HG03095 (cell line): ENCODE measurements at regions not wholly inside any gene's neighbourhood (a gene's known extent, or its start where the extent isn't known, plus 50 kb on each side); places are given as distances from the start of the nearest gene placed in this dataset.

Experiments used
- ATAC-seq: cut with Tn5 transposase; IDR thresholded peaks from one replicate; pipeline ENCODE4 v1.9.1; 2021; ENCODE audit warnings: moderate library complexity; ENCODE audit not compliant: unreplicated experiment

DNA sequence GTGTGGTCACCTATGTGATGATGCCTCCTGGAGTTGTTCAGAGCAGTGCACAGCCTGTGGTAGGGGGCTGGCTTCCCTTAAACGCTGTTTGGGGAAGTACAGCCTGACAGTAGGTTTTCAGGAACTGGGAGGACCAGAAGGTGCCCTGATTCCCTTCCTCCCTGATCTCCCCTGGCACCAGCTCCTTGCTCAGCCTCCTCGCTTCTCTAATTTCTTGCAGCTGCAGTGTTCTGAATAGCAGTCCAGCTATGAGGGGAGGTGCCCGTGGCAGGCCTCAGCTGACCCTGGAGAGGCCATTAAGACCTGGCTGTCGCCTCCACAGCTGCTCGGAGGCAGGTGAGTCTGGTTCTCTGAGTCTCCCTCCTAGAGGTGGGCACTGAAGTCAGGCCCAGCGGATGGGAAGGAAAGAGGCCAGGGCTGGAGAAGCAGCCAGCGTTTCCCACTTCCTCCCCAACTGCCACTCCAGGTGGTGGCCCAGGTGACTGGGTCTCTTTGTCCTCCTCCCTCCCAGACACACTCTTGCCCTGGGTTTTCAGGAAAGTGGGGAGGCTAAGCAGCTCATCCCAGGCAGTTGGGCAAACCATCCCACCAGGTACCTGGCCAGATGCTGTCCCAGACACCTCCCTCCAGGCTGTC, 52.0 kb upstream of the RPL11 start:
- ATAC-seq = no peak

DNA sequence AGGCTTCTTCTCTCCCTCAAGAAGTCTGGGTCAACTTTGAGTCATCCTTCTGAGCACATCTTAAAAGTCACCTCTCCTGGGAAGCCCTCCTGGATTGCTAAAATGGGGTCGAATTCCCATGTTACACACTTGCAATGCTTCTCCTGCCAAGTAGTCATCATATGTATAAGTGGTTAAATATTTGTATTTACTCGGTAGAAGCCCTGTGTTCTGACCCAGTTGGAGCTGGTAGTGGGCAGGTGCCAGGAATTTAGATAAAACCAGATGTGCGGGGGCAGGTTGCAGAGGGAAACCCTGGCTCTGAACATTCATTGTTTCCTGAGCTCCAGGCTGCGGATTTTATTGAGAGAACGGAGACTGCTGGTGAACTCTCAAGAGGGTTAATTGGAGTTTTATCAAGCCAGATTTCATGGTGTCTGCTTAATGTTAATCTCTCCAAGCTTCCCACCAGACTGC, 52.8 kb upstream of the RPL11 start:
- ATAC-seq = no peak

DNA sequence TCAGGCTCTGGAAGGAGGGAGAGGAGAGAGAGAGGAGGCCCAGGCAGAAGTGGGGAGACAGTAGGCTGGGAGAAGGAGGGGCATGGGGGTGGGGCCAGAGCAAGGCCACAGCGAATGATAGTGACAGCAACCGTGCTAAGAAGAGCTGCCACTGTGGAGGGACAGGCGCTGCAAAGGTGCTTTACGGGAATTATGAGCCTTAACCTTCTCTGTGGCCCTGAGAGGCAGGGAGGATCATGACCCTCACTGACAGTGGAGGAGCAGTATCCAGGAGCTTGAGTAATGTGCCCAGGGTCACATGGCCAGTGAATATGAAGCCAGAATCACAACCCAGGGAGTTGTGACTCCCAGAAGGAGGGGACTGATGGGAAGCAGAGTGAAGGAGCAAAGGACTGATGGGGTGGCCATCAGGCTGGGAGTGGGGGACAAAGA, 53.4 kb upstream of the RPL11 start:
- no peak for ATAC-seq

DNA sequence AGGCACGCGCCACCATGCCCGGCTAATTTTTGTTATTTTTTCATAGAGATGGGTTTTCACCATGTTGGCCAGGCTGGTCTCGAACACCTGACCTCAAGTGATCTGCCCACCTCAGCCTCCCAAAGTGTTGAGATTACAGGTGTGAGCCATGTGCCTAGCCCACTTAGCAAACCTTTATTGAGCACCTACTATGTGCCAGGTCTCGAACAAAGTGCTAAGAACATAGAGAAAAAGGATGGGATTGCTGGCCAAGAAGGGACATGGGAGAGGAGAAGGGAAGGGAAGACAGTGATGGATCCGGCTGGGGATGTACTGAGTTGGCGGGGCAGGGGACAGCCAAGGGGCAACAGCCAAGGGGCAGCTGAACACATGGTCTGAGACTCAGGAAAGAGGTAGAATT, 55.6 kb upstream of the RPL11 start:
- ATAC-seq = no peak

DNA sequence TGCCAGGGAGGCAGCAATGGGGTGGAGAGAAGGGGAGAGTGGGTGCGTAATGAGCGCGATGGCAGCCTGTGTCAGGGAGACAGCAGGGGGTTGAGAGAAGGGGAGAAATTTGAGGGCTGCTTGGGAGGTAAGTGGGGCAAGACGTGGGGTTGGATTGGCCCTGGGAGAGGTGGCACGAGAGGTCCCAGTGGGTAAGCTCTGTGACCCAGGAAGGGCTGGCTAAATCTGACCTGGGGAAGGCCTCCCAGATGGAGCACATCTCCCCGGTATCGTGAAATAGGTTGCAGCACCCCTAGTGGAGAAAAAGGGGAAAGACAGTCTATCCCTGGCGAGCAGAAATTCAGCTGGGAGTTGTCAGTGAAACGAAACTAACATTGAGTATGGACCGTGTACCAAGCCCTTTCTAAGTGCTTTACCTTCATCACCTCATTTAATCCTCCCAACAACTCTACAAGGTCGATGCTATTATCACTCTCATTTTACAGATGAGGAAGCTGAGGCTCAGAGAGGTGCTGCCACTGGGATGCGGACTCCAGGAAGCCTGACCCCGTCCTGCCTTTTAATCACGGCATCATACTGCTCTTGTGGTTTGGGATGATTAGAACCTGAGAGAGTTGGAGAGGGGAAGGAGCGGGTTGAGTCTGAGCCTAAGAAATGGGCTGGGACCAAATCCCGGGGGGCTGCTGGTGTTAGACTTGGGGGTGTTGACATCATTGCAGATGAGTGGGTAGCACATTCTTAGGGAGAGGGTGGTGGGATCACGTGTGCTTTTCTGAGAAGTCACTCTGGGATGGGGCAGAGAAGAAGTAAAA, 56.6 kb upstream of the RPL11 start:
- ATAC-seq = no peak

DNA sequence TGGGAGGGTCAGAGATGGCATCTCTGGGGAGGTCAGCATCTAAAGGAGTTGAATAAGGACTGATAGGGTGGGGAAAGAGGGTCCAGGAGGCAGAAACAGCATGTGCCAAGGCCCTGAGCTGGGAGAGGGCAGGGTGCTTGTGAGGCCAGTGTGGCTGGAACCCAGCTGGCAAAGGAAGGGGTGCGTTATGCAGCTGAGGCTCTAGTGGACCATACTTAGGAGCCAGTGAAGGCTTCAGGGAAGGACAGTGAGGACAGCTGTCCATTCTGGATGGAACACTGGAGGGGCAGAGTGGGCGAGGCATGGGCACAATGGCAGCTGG, 57.1 kb upstream of the RPL11 start:
- no peak for ATAC-seq

DNA sequence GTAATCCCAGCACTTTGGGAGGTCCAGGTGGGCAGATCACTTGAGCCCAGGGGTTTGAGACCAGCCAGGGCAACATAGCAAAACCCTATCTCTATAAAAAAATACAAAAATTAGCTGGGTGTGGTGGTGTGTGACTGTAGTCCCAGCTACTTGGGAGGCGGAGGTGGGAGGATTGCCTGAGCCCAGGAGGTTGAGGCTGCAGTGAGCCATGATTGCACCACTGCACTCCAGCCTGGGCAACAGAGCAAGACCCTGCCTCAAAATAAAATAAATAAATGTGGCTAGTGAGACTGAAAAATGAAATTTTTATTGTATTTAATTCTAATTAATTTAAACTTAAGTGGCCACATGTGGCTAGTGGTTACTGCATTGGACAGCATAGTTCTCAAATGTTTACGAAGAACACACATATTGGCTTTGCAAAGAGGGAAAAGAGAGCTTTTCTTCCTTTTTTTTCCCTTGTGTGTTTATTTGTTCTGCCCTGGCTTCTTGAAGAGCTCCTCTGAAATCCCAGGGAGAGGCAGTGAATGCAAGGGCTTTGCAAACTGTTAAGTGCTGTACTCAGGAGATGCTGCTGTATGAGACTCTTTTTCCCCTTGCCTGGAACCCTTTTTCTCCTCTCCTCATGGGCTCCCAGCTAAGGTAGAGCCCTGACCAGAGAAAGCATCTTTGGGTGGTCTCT, 59.0 kb upstream of the RPL11 start:
- no peak for ATAC-seq

DNA sequence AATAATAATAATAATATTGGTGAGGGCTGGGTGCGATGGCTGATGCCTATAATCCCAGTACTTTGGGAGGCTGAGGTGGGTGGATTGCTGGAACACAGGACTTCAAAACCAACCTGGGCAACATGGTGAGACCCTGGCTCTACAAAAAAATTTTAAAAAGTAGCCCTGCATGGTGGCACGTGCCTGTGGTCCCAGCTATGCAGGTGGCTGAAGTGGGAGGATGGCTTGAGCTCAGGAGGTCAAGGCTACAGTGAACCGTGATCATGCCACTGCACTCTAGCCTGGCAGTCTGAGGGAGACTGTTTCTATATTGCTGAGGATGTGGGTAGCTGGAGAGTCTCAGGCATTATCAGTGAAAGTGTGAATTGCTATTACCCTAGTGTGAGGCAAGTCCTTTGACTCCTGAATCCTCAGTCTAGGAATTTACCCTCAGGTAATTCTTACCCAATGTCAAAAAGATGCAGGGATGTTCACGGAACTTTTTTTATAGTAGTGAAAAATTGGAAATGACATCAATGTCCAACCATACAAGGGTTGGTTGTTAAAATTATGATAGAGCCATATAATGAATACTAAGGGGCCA, 61.8 kb upstream of the RPL11 start:
- no peak for ATAC-seq

DNA sequence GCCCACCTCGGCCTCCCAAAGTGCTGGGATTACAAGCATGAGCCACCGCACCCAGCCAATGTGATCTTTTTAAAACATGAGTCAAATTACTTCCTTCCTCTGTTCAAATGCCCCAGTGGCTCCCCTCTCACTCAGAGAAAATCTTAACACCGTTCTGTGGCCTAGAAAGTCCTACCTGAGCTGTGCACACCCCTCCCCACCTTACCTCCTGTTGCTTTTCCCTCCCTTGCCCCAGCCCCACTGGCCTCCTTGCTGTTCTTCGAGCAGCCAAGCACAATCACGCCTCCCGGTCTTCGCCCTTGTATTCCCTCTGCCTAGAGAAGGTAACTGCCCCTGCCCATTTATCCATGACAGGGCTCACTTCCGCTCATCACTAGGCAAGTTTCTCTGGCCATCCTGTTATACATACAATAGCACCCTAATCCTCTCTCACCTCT, 62.6 kb upstream of the RPL11 start:
- no peak for ATAC-seq

DNA sequence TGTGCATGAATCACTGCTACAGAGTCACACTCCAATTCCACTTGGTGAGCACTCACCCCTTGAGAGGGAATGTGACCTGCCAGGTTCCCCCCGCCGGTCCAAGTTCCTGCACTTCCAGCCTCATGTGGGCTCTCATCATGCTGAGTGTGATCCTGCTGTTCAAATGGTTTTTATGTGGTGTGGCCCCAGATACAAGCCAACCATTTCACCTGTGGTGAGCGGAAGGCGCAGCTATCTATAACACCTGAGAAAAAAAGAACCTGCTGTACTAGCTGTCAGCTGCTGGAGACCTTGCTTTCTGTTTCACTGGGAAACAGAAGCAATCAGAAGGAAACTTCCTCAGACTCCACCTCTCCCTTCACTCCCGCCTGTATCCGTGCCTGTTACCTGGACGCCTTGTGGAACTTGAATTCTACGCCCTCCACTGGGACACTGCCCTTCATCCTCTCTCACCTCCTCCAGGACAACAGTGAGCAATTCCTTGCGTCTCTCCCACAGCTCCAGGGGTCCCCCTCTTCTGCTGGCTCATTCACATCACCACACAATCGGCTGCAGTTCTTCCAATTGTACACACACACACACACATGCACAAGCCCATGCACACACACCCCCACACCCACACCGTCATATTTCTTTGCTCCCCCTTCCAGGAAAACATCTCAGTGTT, 64.4 kb upstream of the RPL11 start:
- ATAC-seq = peak; percentile 45

DNA sequence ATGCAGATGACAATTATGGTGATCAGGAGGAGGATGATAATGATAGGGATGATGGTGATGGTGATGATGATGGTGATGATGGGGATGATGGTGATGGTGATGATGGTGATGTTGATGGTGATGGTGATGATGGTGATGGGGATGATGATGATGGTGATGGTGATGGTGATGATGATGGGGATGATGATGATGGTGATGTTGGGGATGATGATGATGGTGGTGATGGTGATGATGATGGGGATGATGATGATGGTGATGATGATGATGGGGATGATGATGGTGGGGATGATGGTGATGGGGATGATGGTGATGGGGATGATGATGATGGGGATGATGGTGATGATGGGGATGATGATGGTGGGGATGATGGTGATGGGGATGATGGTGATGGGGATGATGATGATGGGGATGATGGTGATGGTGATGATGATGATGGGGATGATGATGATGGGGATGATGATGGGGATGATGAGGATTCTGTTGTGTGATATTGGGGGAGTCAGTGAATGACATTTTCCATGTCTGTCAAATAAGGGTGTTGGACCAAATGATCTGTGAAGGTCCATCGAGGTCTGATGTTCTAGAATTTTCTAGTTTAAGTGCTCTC, 65.6 kb upstream of the RPL11 start:
- ATAC-seq = no peak

DNA sequence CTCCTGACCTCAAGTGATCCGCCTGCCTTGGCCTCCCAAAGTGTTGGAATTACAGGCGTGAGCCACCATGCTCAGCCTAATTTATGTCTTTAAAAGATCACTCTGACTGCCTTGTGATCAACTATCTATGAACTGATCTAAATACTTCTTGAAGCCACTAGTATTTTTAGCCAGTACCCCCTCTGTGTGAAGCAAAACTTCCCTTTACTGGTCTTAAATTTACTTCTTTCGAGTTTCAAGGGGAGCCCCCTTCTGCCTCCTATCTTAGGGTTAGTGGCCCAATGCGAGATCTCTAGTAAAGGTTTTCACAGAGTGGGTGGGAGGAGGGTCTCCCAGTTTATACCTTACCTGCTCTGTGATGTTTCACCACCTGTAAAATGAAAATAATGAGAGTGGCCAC, 66.1 kb upstream of the RPL11 start:
- ATAC-seq = no peak

DNA sequence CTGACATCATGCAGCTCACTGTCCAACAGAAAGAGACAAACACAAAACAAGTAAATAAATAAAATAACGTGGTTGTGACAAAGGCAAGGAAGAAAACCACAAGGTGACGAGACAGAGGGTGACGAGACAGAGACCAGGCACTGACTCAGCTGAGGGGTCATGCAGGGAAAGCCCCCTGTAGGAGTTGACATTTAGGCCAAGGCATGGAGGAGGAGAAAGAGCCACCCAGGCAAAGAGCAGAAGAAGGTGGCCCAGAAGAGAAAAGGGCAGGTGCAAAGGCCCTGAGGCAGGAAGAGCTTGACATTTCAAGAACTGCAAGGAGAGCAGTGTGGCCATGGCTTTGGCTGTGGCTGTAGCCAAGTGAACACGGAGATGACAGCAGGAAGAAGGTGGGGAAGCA, 65.1 kb upstream of the ID3 start:
- no peak for ATAC-seq

DNA sequence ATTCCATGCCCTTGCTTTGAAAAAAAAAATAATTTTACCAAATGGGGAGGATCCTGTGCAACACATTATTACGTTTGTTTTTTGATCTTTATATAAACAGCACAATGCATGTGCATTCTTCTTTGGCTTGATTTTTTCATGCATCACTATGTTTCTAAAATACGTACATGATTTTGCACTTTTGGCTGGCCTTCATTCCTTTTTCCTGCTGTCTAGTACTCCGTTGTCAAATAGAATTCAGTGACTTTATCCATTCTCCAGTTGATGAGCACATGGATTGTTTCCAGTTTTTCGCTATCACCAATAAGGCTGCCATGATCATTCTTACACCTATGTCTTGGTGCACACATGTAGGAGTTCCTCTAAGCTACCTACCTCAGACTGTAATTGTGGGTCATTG, 63.0 kb upstream of the ID3 start:
- no peak for ATAC-seq

DNA sequence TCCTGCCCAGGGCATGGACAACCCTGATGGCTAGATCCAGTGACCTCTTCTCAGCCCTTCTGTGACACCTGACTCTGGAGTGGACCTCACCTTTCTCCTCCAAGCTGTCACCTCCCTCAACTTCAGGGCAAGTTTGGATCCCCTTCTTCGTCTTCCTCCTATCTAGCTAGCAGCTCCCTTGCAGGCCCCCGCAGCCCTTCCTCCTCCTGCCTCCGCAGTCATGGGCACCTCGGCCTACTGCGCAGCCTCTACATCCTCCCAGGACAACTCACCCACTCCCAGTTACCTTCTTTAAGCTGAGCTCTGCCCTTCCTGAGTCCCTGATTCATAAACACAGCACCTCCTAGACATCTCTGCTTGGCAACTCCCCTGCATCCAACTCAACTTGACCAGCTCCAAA, 61.3 kb upstream of the ID3 start:
- ATAC-seq = no peak

DNA sequence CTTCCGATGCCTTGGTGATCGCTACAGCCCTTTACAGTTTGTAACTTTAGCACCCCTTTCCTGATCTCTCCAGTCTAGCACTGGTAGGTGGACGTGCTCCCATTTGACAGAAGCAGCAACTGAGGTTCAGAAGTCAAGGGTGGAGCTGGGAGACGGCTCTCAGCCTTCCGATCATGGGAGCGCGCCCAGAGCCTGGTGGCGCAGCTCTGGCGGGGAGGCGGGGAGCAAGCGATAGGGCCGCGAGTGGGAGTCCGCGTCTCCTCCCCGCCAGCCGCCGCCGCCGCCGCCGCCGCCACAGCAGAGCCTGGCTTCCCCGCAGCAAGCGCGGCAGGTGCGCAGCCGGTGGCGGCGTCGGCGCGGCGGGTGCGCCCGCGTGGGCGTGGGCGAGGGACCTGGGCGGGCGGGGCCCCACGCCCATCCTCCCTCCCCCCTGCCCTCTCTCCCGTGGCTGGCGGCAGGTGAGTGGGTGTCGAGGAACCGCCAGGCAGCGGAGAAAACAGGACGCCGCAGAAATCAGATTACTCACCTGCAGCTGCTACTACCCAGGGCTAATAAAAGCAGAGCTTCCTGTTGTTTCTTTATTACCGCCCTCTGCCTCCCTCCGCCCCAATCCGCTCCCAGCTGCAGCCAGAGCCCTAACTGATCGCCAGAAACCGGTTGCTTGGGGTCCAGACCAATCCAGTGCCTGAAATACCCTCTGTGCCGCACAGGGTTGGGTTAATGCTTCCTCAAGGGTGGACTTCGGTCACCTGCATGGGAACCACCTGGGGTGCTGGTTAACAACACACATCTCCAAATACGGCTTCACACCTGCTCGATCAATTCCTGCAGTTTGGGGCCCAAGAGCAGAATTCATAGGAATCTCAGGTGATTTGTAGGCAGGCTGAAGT, 60.2 kb upstream of the ID3 start:
- peak; percentile 50 for ATAC-seq

DNA sequence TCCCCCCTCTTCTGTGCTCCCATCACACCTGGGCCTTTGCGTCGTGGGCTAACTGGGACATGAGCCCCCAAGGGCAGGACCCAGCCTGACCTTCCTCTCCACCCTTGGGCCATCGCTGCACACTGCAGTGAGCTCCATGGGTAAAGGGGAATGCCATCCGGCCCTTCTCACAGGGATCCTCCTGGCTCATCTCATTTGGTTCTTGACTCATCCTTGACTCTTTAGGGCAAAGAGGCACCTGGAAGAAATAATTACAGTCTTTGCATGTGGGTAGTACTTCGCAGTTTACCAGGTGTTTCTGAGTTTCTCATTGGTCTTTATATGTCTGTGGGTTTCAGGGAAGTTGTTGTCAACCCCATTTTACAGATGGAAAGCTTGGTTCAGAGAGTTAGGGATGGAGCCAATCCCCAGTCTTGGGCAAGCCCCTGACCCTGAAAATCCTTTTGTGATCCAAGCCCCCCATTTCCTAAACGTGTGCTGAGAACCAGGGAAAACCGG, 59.3 kb upstream of the ID3 start:
- ATAC-seq = no peak

DNA sequence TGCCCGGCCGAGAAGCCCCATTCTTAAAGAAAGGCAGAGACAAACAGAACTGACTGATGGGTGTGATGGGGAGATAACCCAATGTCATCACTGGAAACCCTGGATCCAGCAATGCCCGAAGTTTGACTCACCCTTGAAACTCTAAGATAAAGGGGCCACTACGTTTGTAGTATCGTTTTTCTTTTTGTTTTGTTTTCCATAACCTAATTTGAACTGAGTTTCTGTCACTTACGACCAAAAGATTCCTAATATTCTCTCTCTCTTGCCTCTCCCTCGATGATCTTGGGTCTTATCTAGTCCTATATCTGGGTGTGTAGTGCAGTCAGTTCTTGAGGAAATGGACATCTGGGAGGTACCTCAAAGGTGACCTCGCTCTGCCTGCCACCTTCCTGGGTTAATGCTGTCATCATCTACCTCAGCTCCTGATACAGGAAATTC, 57.8 kb upstream of the ID3 start:
- no peak for ATAC-seq

DNA sequence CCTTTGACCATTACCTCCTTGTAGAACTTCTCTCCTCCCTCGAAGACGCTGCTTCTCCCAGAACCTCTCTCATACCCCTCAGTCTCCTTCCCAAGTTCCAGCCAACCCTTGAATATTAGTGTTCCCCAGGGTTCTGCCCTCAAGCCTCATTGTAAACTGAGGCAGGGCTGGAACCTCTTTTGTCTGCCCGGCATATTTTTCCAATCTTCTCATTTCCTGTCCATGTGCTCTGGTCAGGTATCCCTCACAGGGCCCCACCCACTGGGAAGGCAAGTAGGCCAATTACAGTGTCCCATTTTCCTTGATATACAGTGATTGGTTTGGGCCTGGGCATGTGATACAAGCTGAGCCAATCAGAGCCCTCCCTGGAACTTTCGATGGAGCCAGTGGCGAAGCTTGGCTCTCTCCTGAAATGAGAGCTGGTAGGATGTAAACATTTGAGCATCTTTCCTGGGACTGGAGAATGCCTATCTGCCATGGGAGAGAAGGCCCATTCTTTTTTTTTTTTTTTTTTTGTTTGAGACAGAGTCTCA, 57.1 kb upstream of the ID3 start:
- no peak for ATAC-seq
